Brain pericyte (primary cell): ENCODE measurements at regions not wholly inside any gene's neighbourhood (a gene's known extent, or its start where the extent isn't known, plus 50 kb on each side); places are given as distances from the start of the nearest gene placed in this dataset.
A peak's percentile ranks its signal among the peaks of the same experiment; 100 is the strongest.

Experiments
- DNase-seq: peaks from one replicate; pipeline ENCODE4 v3.0.0-alpha.2; 2012; ENCODE audit warnings: low read depth, low spot score

- DNase-seq, result no peak
Observed at GRCh38 chr7:22625251-22625650, 101.7 kb upstream of the IL6 start.

GRCh38 chr7:22624781-22625180, 102.2 kb upstream of the IL6 start:
- no peak for DNase-seq

GRCh38 chr7:22622116-22622785, 104.7 kb upstream of the IL6 start:
- DNase-seq, result no peak

GRCh38 chr7:22618528-22618927, 108.5 kb upstream of the IL6 start:
- no peak for DNase-seq

- no peak for DNase-seq
Observed at GRCh38 chr7:22617166-22617565, 109.8 kb upstream of the IL6 start.

- DNase-seq, result no peak
Observed at GRCh38 chr7:22613496-22613895, 113.5 kb upstream of the IL6 start.

- DNase-seq, result no peak
Observed at GRCh38 chr7:22612776-22613175, 112.8 kb upstream of the STEAP1B start.

GRCh38 chr7:22611758-22612079, 111.7 kb upstream of the STEAP1B start:
- DNase-seq, result no peak

GRCh38 chr7:22610951-22611757, 111.2 kb upstream of the STEAP1B start:
- no peak for DNase-seq

- DNase-seq, result no peak
Observed at GRCh38 chr7:22610263-22610662, 110.3 kb upstream of the STEAP1B start.

GRCh38 chr7:22607180-22607579, 107.2 kb upstream of the STEAP1B start:
- DNase-seq, result no peak

GRCh38 chr7:22604246-22604645, 104.3 kb upstream of the STEAP1B start:
- no peak for DNase-seq

- DNase-seq, result no peak
Observed at GRCh38 chr7:22601812-22602565, 102.0 kb upstream of the STEAP1B start.

GRCh38 chr7:22601408-22601807, 101.4 kb upstream of the STEAP1B start:
- DNase-seq, result no peak

GRCh38 chr7:22601003-22601402, 101.0 kb upstream of the STEAP1B start:
- no peak for DNase-seq

GRCh38 chr7:22598318-22598920, 98.4 kb upstream of the STEAP1B start:
- no peak for DNase-seq

GRCh38 chr7:22597844-22598243, 97.9 kb upstream of the STEAP1B start:
- no peak for DNase-seq

GRCh38 chr7:22596763-22597400, 96.9 kb upstream of the STEAP1B start:
- DNase-seq, result no peak

GRCh38 chr7:22594020-22594419, 94.0 kb upstream of the STEAP1B start:
- DNase-seq, result no peak

GRCh38 chr7:22591271-22591670, 91.3 kb upstream of the STEAP1B start:
- DNase-seq, result no peak

GRCh38 chr7:22589641-22590201, 89.7 kb upstream of the STEAP1B start:
- peak; percentile 59 for DNase-seq
